Gastroesophageal sphincter (tissue), 3 donors: ENCODE measurements at regions not wholly inside any gene's neighbourhood (a gene's known extent, or its start where the extent isn't known, plus 50 kb on each side); places are given as distances from the start of the nearest gene placed in this dataset.

Experiments used
- CTCF ChIP-seq, 4 experiments: fragments of 200-600 bp in 2 of 4; fragments of 450-650 bp in 2 of 4; sonication (generic) in 1 of 4; IDR thresholded peaks; one replicate each; pipeline ENCODE4 v1.5.1; 2017 to 2019; ENCODE audit warnings: antibody characterized with exemption in 4 of 4, mild to moderate bottlenecking in 2 of 4, moderate library complexity in 2 of 4
- EP300 ChIP-seq: sonication (generic); formaldehyde crosslinking; IDR thresholded peaks from one replicate; pipeline ENCODE4 v1.6.1; 2017; ENCODE audit warnings: antibody characterized with exemption, mild to moderate bottlenecking
- POLR2A ChIP-seq, 2 donors: fragments of 450-650 bp; IDR thresholded peaks; one replicate each; pipeline ENCODE4 v1.6.1; 2017; ENCODE audit warnings: antibody characterized with exemption in 2 of 2, mild to moderate bottlenecking in 2 of 2, moderate library complexity in 1 of 2
- POLR2AphosphoS5 ChIP-seq: sonication (generic); formaldehyde crosslinking; IDR thresholded peaks from one replicate; pipeline ENCODE4 v1.6.1; 2017; ENCODE audit warnings: antibody characterized with exemption

- no peak for TF ChIP-seq CTCF (IDR thresholded peaks at IDR 0.05)
- no peak for TF ChIP-seq POLR2A (IDR thresholded peaks at IDR 0.05)
- TF ChIP-seq EP300: no peak
- TF ChIP-seq POLR2AphosphoS5: no peak
Measured at GRCh38 chr3:177353140-177353539, 155.9 kb upstream of the TBL1XR1 start.
